ENCODE measurements at regions not wholly inside any gene's neighbourhood (a gene's known extent, or its start where the extent isn't known, plus 50 kb on each side); places are given as distances from the start of the nearest gene placed in this dataset.

DNA sequence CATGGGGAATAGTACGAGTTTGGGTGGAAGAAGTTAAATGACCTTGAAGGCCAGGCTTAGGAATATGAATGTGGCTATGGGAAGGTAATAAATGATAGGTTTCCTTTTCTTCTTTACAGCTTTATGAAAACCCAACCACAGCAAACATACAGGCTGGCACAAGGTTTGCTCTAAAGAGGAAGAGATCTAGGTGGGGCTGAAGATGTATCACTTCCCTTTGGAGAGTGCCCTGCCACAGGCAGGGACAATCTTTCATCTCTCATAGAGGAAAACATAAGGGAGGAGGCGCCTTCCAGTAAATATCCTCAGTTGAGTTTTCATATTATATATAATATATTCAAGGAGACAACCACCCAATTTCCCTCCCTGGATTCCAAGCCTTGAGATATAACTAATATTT lies 72.9 kb upstream of the FRMD6 start (continued):
- TF ChIP-seq, protein P1, sequence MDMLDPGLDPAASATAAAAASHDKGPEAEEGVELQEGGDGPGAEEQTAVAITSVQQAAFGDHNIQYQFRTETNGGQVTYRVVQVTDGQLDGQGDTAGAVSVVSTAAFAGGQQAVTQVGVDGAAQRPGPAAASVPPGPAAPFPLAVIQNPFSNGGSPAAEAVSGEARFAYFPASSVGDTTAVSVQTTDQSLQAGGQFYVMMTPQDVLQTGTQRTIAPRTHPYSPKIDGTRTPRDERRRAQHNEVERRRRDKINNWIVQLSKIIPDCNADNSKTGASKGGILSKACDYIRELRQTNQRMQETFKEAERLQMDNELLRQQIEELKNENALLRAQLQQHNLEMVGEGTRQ (IDR thresholded peaks at IDR 0.05; ENCODE audit: low read length) = no peak
- TF ChIP-seq PHF8 (conservative IDR thresholded peaks at IDR 0.05; ENCODE audit: low read depth, low read length) = no peak
- TF ChIP-seq EZH2 (IDR thresholded peaks at IDR 0.05; ENCODE audit: low read depth, low read length, severe bottlenecking) = no peak

All from H1 (cell line).